HG02623 (cell line): ENCODE measurements at regions not wholly inside any gene's neighbourhood (a gene's known extent, or its start where the extent isn't known, plus 50 kb on each side); places are given as distances from the start of the nearest gene placed in this dataset.

Experiments used
- ATAC-seq: cut with Tn5 transposase; IDR thresholded peaks from one replicate; pipeline ENCODE4 v1.9.1; 2021; ENCODE audit warnings: moderate library complexity; ENCODE audit not compliant: unreplicated experiment

GRCh38 chr2:220192994-220193753 lies 565.7 kb downstream of the SLC4A3 start:
- ATAC-seq, result no peak

GRCh38 chr2:220194630-220195584 lies 567.5 kb downstream of the SLC4A3 start:
- no peak for ATAC-seq

- ATAC-seq, result no peak
These were observed 571.5 kb downstream of the SLC4A3 start for GRCh38 chr2:220198896-220199295.

- no peak for ATAC-seq
These were observed 574.6 kb downstream of the SLC4A3 start for GRCh38 chr2:220202066-220202465.

GRCh38 chr2:220209093-220209492 lies 581.7 kb downstream of the SLC4A3 start:
- ATAC-seq, result no peak

- no peak for ATAC-seq
These were observed 582.3 kb downstream of the SLC4A3 start for GRCh38 chr2:220209751-220210150.

- no peak for ATAC-seq
These were observed 585.1 kb downstream of the SLC4A3 start for GRCh38 chr2:220212296-220213080.

- ATAC-seq, result no peak
These were observed 588.4 kb downstream of the SLC4A3 start for GRCh38 chr2:220215785-220216184.

GRCh38 chr2:220219371-220219770 lies 591.9 kb downstream of the SLC4A3 start:
- ATAC-seq, result no peak

GRCh38 chr2:220220009-220220408 lies 592.6 kb downstream of the SLC4A3 start:
- ATAC-seq, result no peak

GRCh38 chr2:220221992-220222391 lies 594.6 kb downstream of the SLC4A3 start:
- ATAC-seq, result no peak

GRCh38 chr2:220224691-220225543 lies 597.5 kb downstream of the SLC4A3 start:
- no peak for ATAC-seq

- no peak for ATAC-seq
These were observed 598.6 kb downstream of the SLC4A3 start for GRCh38 chr2:220226076-220226475.

- ATAC-seq, result no peak
These were observed 599.1 kb downstream of the SLC4A3 start for GRCh38 chr2:220226546-220226945.

- ATAC-seq, result no peak
These were observed 600.0 kb downstream of the SLC4A3 start for GRCh38 chr2:220227266-220227920.

- ATAC-seq, result no peak
These were observed 601.0 kb downstream of the SLC4A3 start for GRCh38 chr2:220228310-220229006.

GRCh38 chr2:220240641-220241040 lies 613.2 kb downstream of the SLC4A3 start:
- ATAC-seq, result no peak

- no peak for ATAC-seq
These were observed 614.0 kb downstream of the SLC4A3 start for GRCh38 chr2:220241423-220241822.

GRCh38 chr2:220243571-220243970 lies 616.1 kb downstream of the SLC4A3 start:
- ATAC-seq, result no peak
